GM12878 (cell line): ENCODE measurements at regions not wholly inside any gene's neighbourhood (a gene's known extent, or its start where the extent isn't known, plus 50 kb on each side); places are given as distances from the start of the nearest gene placed in this dataset.

Experiments
- CEBPZ ChIP-seq: fragments of 150-350 bp; IDR thresholded peaks from 2 replicates; pipeline ENCODE4 v1.6.1; 2016; ENCODE audit warnings: low read depth, low read length
- NKRF ChIP-seq: fragments of 450-650 bp; conservative IDR thresholded peaks from 2 replicates; pipeline ENCODE4 v1.6.1; 2017; ENCODE audit warnings: mild to moderate bottlenecking, moderate library complexity
- PAX5 ChIP-seq: IDR thresholded peaks from 2 replicates; pipeline ENCODE4 v1.6.1; 2011; ENCODE audit warnings: low read depth, low read length, borderline replicate concordance
- ZNF592 ChIP-seq: fragments of 450-650 bp; IDR thresholded peaks from 2 replicates; pipeline ENCODE4 v1.6.1; 2017; ENCODE audit warnings: mild to moderate bottlenecking, moderate library complexity

GRCh38 chr17:13272296-13272695 lies 254.5 kb upstream of the ELAC2 start (continued):
- TF ChIP-seq CEBPZ (no peak), PAX5 (no peak), NKRF (no peak), ZNF592 (no peak)
- TF ChIP-seq, all 136 proteins: peak for 0
